ENCODE measurements at regions not wholly inside any gene's neighbourhood (a gene's known extent, or its start where the extent isn't known, plus 50 kb on each side); places are given as distances from the start of the nearest gene placed in this dataset.
"Not testable (repeated sequence)": the region's sequence is repeated elsewhere in the genome, so short reads cannot be mapped to it uniquely, and the experiment has no call there.

- DNase-seq (ENCODE audit: low read depth) = peak; percentile 24
These were observed 89.4 kb downstream of the ZNF675 start for GRCh38 chr19:23597661-23598060.

- DNase-seq (ENCODE audit: low read depth) = peak; percentile 71
These were observed 90.1 kb downstream of the ZNF675 start for GRCh38 chr19:23596872-23597271.

- DNase-seq (ENCODE audit: low read depth) = not testable (repeated sequence)
These were observed 92.7 kb downstream of the ZNF675 start for GRCh38 chr19:23594311-23594710.

GRCh38 chr19:23587546-23587945 is 99.5 kb downstream of the ZNF675 start:
- no peak for DNase-seq (ENCODE audit: low read depth)

GRCh38 chr19:23577501-23577900 is 109.5 kb downstream of the ZNF675 start:
- no peak for DNase-seq (ENCODE audit: low read depth)

GRCh38 chr19:23571175-23571574 is 115.8 kb downstream of the ZNF675 start:
- DNase-seq (ENCODE audit: low read depth) = no peak

GRCh38 chr19:23568116-23568515 is 118.9 kb downstream of the ZNF675 start:
- DNase-seq (ENCODE audit: low read depth) = not testable (repeated sequence)

GRCh38 chr19:23565256-23565655 is 121.8 kb downstream of the ZNF675 start:
- DNase-seq (ENCODE audit: low read depth) = no peak

- DNase-seq (ENCODE audit: low read depth) = no peak
These were observed 123.7 kb downstream of the ZNF675 start for GRCh38 chr19:23563326-23563725.

GRCh38 chr19:23561341-23561740 is 125.7 kb downstream of the ZNF675 start:
- no peak for DNase-seq (ENCODE audit: low read depth)

- DNase-seq (ENCODE audit: low read depth) = no peak
These were observed 127.0 kb downstream of the ZNF675 start for GRCh38 chr19:23560051-23560450.

- no peak for DNase-seq (ENCODE audit: low read depth)
These were observed 128.5 kb downstream of the ZNF675 start for GRCh38 chr19:23558541-23558940.

- no peak for DNase-seq (ENCODE audit: low read depth)
These were observed 129.6 kb downstream of the ZNF675 start for GRCh38 chr19:23557381-23557780.

- peak; percentile 91 for DNase-seq (ENCODE audit: low read depth)
These were observed 132.5 kb downstream of the ZNF675 start for GRCh38 chr19:23554548-23554947.

GRCh38 chr19:23550102-23550501 is 136.9 kb downstream of the ZNF675 start:
- peak; percentile 96 for DNase-seq (ENCODE audit: low read depth)

GRCh38 chr19:23547816-23548430 is 139.1 kb downstream of the ZNF675 start:
- DNase-seq (ENCODE audit: low read depth) = peak; percentile 86

GRCh38 chr19:23547156-23547555 is 139.9 kb downstream of the ZNF675 start:
- no peak for DNase-seq (ENCODE audit: low read depth)

GRCh38 chr19:23543351-23543750 is 143.7 kb downstream of the ZNF675 start:
- no peak for DNase-seq (ENCODE audit: low read depth)

- no peak for DNase-seq (ENCODE audit: low read depth)
These were observed 144.4 kb downstream of the ZNF675 start for GRCh38 chr19:23542562-23542961.

- DNase-seq (ENCODE audit: low read depth) = no peak
These were observed 145.0 kb downstream of the ZNF675 start for GRCh38 chr19:23541991-23542390.

GRCh38 chr19:23540180-23540579 is 144.9 kb upstream of the ZNF91 start:
- DNase-seq (ENCODE audit: low read depth) = not testable (repeated sequence)

GRCh38 chr19:23539499-23539898 is 144.2 kb upstream of the ZNF91 start:
- DNase-seq (ENCODE audit: low read depth) = no peak

- DNase-seq (ENCODE audit: low read depth) = not testable (repeated sequence)
These were observed 141.9 kb upstream of the ZNF91 start for GRCh38 chr19:23537136-23537535.

- not testable (repeated sequence) for DNase-seq (ENCODE audit: low read depth)
These were observed 141.1 kb upstream of the ZNF91 start for GRCh38 chr19:23536341-23536740.
